ENCODE measurements at regions not wholly inside any gene's neighbourhood (a gene's known extent, or its start where the extent isn't known, plus 50 kb on each side); places are given as distances from the start of the nearest gene placed in this dataset.

DNA sequence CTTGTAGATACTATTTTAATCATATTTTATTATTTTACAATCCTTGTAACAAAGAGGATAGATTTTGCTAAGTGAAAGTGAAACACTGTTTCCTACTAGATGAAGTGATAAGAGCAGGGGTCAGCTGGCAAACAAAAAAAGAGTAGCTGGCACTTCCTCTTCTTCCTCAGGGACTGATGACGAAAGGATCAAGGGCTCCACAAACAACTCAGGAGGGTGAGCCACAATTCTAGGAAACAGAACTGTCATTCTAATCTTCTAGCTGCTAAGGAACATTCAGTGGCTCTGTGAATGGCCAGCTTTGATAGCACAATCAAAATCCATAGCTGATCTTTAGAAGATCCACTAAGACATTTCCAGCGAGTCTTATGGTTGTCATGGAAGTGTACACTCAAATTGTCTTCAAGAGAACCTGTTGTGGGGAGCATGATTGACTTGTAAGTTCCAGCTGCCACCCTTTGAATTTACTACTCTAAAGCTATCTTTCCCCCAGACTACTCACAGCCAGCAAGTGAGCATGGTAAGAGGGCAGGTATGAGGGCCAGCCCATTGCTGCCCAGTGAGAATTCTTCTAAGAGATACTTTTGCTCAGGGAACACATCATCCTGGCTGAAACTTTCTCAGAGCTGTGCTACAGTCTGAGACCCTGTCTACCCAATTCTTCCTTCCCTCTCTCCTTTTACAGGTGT lies 275.7 kb upstream of the RASGEF1B start:
- Histone ChIP-seq H3K27ac (no peak overlapping the region), H3K27me3 (no peaks in the 10 kb centered on the region), H3K36me3 (no peaks in the 10 kb centered on the region), H3K4me1 (peaks cover 13% of the 10 kb centered on the region), H3K9ac (no peak overlapping the region), H3K4me2 (peak overlapping the region; percentile 42), H4K20me1 (no peaks in the 10 kb centered on the region), H3K9me3 (no peaks in the 10 kb centered on the region), H3K4me3 (no peak overlapping the region)
- no peak for TF ChIP-seq Cebpa-rat (IDR thresholded peaks at IDR 0.05)

- H4K20me1 ChIP-seq = no peaks in the 10 kb centered on the region
- H3K36me3 ChIP-seq = no peaks in the 10 kb centered on the region
- no peak overlapping the region for H3K9ac ChIP-seq
- H3K27ac ChIP-seq = no peak overlapping the region
- H3K4me2 ChIP-seq = peak overlapping the region; percentile 42
- no peaks in the 10 kb centered on the region for H3K9me3 ChIP-seq
- no peak overlapping the region for H3K4me3 ChIP-seq
- H3K27me3 ChIP-seq = no peaks in the 10 kb centered on the region
- no peak for TF ChIP-seq Cebpa-rat (IDR thresholded peaks at IDR 0.05)
- H3K4me1 ChIP-seq = peaks cover 13% of the 10 kb centered on the region
Observed at GRCh38 chr4:81746773-81747172, 275.1 kb upstream of the RASGEF1B start.

DNA sequence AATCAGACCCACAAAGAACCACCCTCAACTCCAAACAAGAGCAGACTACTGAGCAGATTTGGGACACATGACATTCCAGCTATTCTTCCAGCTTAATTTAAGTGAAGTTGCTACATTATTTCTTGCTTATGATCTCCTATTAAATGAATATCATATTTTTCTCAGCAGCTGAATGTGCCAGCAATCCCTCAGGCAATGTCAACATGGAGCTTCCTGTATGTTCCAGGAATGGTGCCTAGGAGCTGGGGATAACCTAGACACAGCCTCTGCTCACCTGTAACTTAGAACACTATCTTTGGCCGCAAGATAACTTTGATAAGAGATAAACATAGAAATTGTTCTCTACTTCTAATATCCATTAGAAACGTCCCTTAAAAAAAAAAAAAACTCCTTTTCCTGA lies 274.4 kb upstream of the RASGEF1B start:
- Histone ChIP-seq H3K9me3 (no peaks in the 10 kb centered on the region), H3K27ac (no peak overlapping the region), H4K20me1 (no peaks in the 10 kb centered on the region), H3K4me1 (peaks cover 13% of the 10 kb centered on the region), H3K27me3 (no peaks in the 10 kb centered on the region), H3K36me3 (no peaks in the 10 kb centered on the region), H3K4me2 (no peak overlapping the region), H3K4me3 (no peak overlapping the region), H3K9ac (no peak overlapping the region)
- no peak for TF ChIP-seq Cebpa-rat (IDR thresholded peaks at IDR 0.05)

- Histone ChIP-seq H3K4me1 (peaks cover 13% of the 10 kb centered on the region), H3K4me3 (no peak overlapping the region), H3K27me3 (no peaks in the 10 kb centered on the region)
Observed at GRCh38 chr4:81745050-81745449, 273.3 kb upstream of the RASGEF1B start.

GRCh38 chr4:81743731-81744435 lies 272.2 kb upstream of the RASGEF1B start:
- Histone ChIP-seq H3K4me2 (no peak overlapping the region), H4K20me1 (no peaks in the 10 kb centered on the region), H3K9ac (no peak overlapping the region), H3K36me3 (no peaks in the 10 kb centered on the region), H3K4me3 (no peak overlapping the region), H3K27me3 (no peaks in the 10 kb centered on the region), H3K4me1 (peaks cover 13% of the 10 kb centered on the region), H3K27ac (no peak overlapping the region), H3K9me3 (no peaks in the 10 kb centered on the region)
- TF ChIP-seq Cebpa-rat (IDR thresholded peaks at IDR 0.05) = no peak

More at GRCh38 chr4:81745050-81745449, 273.3 kb upstream of the RASGEF1B start:
- H3K9ac ChIP-seq = no peak overlapping the region
- H3K36me3 ChIP-seq = no peaks in the 10 kb centered on the region
- no peaks in the 10 kb centered on the region for H4K20me1 ChIP-seq
- no peak overlapping the region for H3K4me2 ChIP-seq
- H3K27ac ChIP-seq = no peak overlapping the region
- no peaks in the 10 kb centered on the region for H3K9me3 ChIP-seq
- TF ChIP-seq Cebpa-rat (IDR thresholded peaks at IDR 0.05) = no peak

DNA sequence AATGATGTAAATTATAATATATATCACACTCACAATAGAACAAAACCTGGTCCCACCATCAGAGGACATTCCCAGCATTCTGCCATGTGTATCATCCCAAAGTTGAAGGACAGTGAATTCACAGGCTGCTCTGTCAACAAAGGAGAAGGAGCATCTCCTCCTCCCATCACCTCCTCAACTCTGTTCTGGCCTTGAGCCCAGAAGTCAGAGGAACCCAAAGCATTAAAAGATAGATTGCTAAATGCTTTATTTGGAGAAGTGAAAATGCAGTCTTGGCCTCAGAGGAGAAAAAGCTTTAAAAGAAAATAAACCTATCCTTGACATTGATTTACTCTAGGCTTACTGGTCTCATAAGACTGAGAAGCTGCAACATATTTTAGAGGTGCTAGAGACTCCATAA lies 268.8 kb upstream of the RASGEF1B start:
- H3K4me3 ChIP-seq = no peak overlapping the region
- H3K4me2 ChIP-seq = no peak overlapping the region
- no peak overlapping the region for H3K27ac ChIP-seq
- H3K9ac ChIP-seq = no peak overlapping the region
- no peaks in the 10 kb centered on the region for H4K20me1 ChIP-seq
- H3K4me1 ChIP-seq = no peaks in the 10 kb centered on the region
- no peak for TF ChIP-seq Cebpa-rat (IDR thresholded peaks at IDR 0.05)
- H3K9me3 ChIP-seq = no peaks in the 10 kb centered on the region
- H3K27me3 ChIP-seq = no peaks in the 10 kb centered on the region
- no peaks in the 10 kb centered on the region for H3K36me3 ChIP-seq

- TF ChIP-seq Cebpa-rat (IDR thresholded peaks at IDR 0.05) = no peak
- H3K9me3 ChIP-seq = no peaks in the 10 kb centered on the region
- no peaks in the 10 kb centered on the region for H3K4me1 ChIP-seq
Observed at GRCh38 chr4:81738891-81739290, 267.2 kb upstream of the RASGEF1B start.

DNA sequence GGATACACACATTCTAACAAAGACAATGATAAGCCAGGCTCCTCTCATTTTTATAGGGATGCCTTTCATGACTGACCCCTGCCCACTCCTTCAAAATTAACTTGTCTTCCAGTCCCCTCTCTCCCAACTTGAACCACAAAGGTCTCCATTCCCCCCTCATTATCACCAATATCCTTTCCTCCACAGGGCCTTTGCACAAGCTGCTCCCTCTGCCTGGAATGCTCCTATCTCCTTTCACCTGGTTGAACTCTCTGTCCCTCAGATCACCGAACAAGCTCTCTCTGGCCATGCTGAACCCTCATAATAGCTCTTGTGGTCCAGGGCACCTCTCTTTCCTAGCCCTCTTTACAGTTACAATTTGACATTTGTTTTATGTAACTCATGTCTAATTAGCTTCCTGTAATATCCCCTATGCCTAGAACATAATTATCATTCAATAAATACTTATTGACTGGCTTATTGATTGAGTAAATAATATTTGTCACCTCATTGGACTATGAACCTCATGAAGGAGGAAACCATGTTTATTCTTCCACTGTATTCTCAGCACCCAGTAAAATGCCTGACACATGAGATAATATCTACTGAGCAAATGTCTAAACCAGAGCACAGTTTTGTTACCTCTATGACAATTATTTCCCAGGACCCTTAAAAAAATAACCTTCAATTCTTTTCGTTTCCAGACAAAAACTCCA lies 266.3 kb upstream of the RASGEF1B start:
- Histone ChIP-seq H3K9me3 (no peaks in the 10 kb centered on the region), H3K27me3 (no peaks in the 10 kb centered on the region), H3K4me3 (no peak overlapping the region), H3K9ac (no peak overlapping the region), H3K4me1 (no peaks in the 10 kb centered on the region), H3K4me2 (no peak overlapping the region), H4K20me1 (no peaks in the 10 kb centered on the region), H3K27ac (no peak overlapping the region), H3K36me3 (no peaks in the 10 kb centered on the region)
- no peak for TF ChIP-seq Cebpa-rat (IDR thresholded peaks at IDR 0.05)

More at GRCh38 chr4:81738891-81739290, 267.2 kb upstream of the RASGEF1B start:
- no peak overlapping the region for H3K27ac ChIP-seq
- H3K4me2 ChIP-seq = no peak overlapping the region
- H4K20me1 ChIP-seq = no peaks in the 10 kb centered on the region
- H3K27me3 ChIP-seq = no peaks in the 10 kb centered on the region
- H3K4me3 ChIP-seq = no peak overlapping the region
- no peaks in the 10 kb centered on the region for H3K36me3 ChIP-seq
- no peak overlapping the region for H3K9ac ChIP-seq

DNA sequence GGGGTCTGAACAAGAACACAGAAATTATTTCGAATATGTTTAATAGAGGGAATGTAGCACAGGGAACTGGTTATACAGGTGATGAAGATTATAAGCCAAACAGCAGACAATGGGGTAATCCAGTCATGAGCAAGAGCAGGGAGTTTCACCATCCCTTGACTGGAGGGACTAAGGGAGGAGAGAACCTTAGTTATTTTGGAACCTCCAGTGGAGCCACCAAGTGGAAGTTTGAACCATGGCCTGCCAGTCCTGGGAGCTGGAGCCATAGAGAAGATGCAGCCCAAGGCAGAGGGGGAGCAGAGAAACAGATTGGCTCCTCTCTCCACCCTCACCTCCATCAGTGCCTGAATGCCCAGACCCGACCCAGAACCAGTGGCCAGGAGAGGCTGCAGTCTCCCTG lies 264.6 kb upstream of the RASGEF1B start:
- H3K4me3 ChIP-seq = no peak overlapping the region
- H3K27me3 ChIP-seq = no peaks in the 10 kb centered on the region
- H4K20me1 ChIP-seq = no peaks in the 10 kb centered on the region
- H3K4me1 ChIP-seq = no peaks in the 10 kb centered on the region
- H3K9me3 ChIP-seq = no peaks in the 10 kb centered on the region
- no peak overlapping the region for H3K9ac ChIP-seq
- no peak for TF ChIP-seq Cebpa-rat (IDR thresholded peaks at IDR 0.05)
- H3K27ac ChIP-seq = no peak overlapping the region
- no peaks in the 10 kb centered on the region for H3K36me3 ChIP-seq
- no peak overlapping the region for H3K4me2 ChIP-seq

DNA sequence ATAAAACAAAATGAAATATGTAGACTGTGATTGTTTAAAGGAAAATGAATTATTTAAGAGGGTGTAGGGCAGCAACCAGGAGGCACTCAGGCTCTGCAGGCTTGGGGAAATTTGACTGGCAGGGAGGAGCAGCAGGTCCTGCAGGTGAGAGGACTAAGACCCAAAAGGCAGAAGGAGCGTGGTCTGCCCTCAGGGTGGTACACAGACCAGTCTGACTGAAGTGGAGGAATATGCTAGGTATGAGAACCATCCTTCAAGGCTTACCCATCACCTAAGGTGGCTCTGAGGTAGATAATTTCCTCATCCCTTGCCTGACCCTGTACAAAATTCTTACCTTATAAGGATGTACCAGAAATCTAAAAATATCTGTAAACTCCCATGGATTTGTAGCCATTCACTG lies 261.3 kb upstream of the RASGEF1B start:
- H3K9me3 ChIP-seq = no peaks in the 10 kb centered on the region
- no peaks in the 10 kb centered on the region for H3K36me3 ChIP-seq
- H3K4me2 ChIP-seq = no peak overlapping the region
- no peak overlapping the region for H3K27ac ChIP-seq
- no peak overlapping the region for H3K4me3 ChIP-seq
- no peak for TF ChIP-seq Cebpa-rat (IDR thresholded peaks at IDR 0.05)
- no peak overlapping the region for H3K9ac ChIP-seq
- no peaks in the 10 kb centered on the region for H3K27me3 ChIP-seq
- H3K4me1 ChIP-seq = no peaks in the 10 kb centered on the region
- H4K20me1 ChIP-seq = no peaks in the 10 kb centered on the region

Data from BLaER1 (cell line).